Skeletal muscle tissue (tissue), 3 donors: ENCODE measurements at regions not wholly inside any gene's neighbourhood (a gene's known extent, or its start where the extent isn't known, plus 50 kb on each side); places are given as distances from the start of the nearest gene placed in this dataset.

ENCODE experiments used
- H3K27ac ChIP-seq: one replicate; pipeline ENCODE4 v1.7.0; 2013; ENCODE audit warnings: mild to moderate bottlenecking, low read depth, low read length, inconsistent platforms
- H3K27me3 ChIP-seq, 3 donors: one replicate each; pipeline ENCODE4 v1.7.0; 2013; ENCODE audit warnings: low read length in 3 of 3; ENCODE audit not compliant: control insufficient read depth in 3 of 3, insufficient read depth in 3 of 3
- H3K36me3 ChIP-seq, 3 donors: one replicate each; pipeline ENCODE4 v1.7.0; 2013; ENCODE audit warnings: low read length in 3 of 3; ENCODE audit not compliant: control insufficient read depth in 3 of 3, insufficient read depth in 3 of 3
- H3K4me1 ChIP-seq, 3 donors: one replicate each; pipeline ENCODE4 v1.7.0; 2013; ENCODE audit warnings: low read length in 3 of 3, mild to moderate bottlenecking in 3 of 3; ENCODE audit not compliant: control insufficient read depth in 3 of 3, insufficient read depth in 3 of 3
- H3K4me3 ChIP-seq, 3 donors: one replicate each; pipeline ENCODE4 v1.7.0; 2013; ENCODE audit warnings: low read length in 3 of 3
- H3K9ac ChIP-seq, 3 donors: one replicate each; pipeline ENCODE4 v1.7.0; 2013; ENCODE audit warnings: low read length in 3 of 3, mild to moderate bottlenecking in 3 of 3, moderate library complexity in 2 of 3, low read depth in 1 of 3
- H3K9me3 ChIP-seq, 3 donors: one replicate each; pipeline ENCODE4 v1.7.0; 2013; ENCODE audit warnings: low read length in 3 of 3; ENCODE audit not compliant: control insufficient read depth in 3 of 3
- donor health status: Osteomylitis.

GRCh38 chr1:244237445-244237844, 186.4 kb downstream of the ZBTB18 start:
- Histone ChIP-seq H3K4me3 (no peak overlapping the region), H3K4me1 (peaks cover 6 to 15% (median 12%) of the 10 kb centered on the region in 3 donors), H3K9ac (no peak overlapping the region), H3K27ac (no peak overlapping the region), H3K36me3 (no peaks in the 10 kb centered on the region), H3K9me3 (no peaks in the 10 kb centered on the region), H3K27me3 (no peaks in the 10 kb centered on the region)

DNA sequence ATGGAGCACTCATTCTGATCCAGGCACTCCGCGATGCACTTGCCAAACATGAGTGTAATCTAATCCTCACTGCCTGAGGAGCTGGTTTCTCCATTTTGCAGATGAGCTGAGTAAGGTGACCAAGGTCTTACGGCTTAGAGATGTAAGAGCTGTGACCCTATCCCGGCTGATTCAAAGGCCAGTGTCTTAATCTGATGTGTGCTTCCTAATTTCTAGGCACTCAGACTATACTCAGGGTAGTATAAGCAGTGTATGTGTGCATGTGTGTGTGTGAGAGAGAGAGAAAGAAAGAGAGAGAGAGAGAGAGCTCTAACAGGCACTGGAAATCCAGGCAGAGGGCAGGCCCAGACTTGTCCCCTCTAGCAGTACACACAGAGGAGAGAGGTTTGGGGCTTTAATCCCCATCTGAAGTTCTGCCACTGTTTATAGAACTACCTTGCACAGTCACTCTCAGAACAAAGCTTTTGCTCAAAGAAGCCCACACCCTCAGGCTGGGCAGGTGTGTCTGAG, 188.2 kb downstream of the ZBTB18 start:
- no peak overlapping the region for H3K27ac ChIP-seq

GRCh38 chr1:244241438-244241837, 190.4 kb downstream of the ZBTB18 start:
- no peaks in the 10 kb centered on the region for H3K4me1 ChIP-seq
- no peaks in the 10 kb centered on the region for H3K9me3 ChIP-seq
- H3K36me3 ChIP-seq = no peaks in the 10 kb centered on the region
- H3K27ac ChIP-seq = no peak overlapping the region
- no peaks in the 10 kb centered on the region for H3K27me3 ChIP-seq
- no peak overlapping the region for H3K4me3 ChIP-seq
- no peak overlapping the region for H3K9ac ChIP-seq

More for the DNA sequence above, 188.2 kb downstream of the ZBTB18 start:
- no peaks in the 10 kb centered on the region for H3K36me3 ChIP-seq
- H3K27me3 ChIP-seq = no peaks in the 10 kb centered on the region
- no peak overlapping the region for H3K9ac ChIP-seq
- peaks cover 6% of the 10 kb centered on the region in 3 donors for H3K4me1 ChIP-seq
- no peaks in the 10 kb centered on the region for H3K9me3 ChIP-seq
- no peak overlapping the region for H3K4me3 ChIP-seq

- Histone ChIP-seq H3K9ac (no peak overlapping the region), H3K36me3 (no peaks in the 10 kb centered on the region), H3K4me1 (no peaks in the 10 kb centered on the region), H3K27ac (no peak overlapping the region), H3K4me3 (no peak overlapping the region), H3K9me3 (no peaks in the 10 kb centered on the region), H3K27me3 (no peaks in the 10 kb centered on the region)
Measured at GRCh38 chr1:244242446-244242845, 191.4 kb downstream of the ZBTB18 start.

DNA sequence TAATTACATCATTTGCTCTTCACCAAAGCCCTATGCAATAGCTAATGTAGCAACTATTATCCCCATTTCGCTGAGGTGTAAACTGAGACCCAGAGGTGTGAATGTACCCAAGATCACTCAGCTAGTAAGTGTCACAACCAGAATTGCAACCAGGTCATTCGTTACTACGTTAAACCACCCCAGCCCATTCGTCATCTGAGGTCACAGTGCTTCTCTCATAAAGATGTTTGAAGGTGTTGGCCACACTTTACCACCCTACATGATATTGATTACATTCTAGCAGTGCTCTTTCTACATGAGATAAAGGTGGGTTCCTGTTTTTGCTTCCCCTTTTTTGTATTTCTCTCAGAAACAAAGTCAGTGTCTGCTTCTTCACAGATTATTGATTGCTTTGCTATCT, 195.3 kb downstream of the ZBTB18 start:
- no peaks in the 10 kb centered on the region for H3K27me3 ChIP-seq
- no peaks in the 10 kb centered on the region for H3K36me3 ChIP-seq
- no peaks in the 10 kb centered on the region for H3K9me3 ChIP-seq
- no peak overlapping the region for H3K4me3 ChIP-seq
- H3K27ac ChIP-seq = no peak overlapping the region
- H3K9ac ChIP-seq = no peak overlapping the region
- no peaks in the 10 kb centered on the region for H3K4me1 ChIP-seq

GRCh38 chr1:244248426-244248825, 197.3 kb downstream of the ZBTB18 start:
- H3K4me3 ChIP-seq = no peak overlapping the region
- H3K36me3 ChIP-seq = no peaks in the 10 kb centered on the region
- H3K9me3 ChIP-seq = no peaks in the 10 kb centered on the region
- no peak overlapping the region for H3K9ac ChIP-seq
- H3K4me1 ChIP-seq = no peaks in the 10 kb centered on the region
- no peak overlapping the region for H3K27ac ChIP-seq
- no peaks in the 10 kb centered on the region for H3K27me3 ChIP-seq

DNA sequence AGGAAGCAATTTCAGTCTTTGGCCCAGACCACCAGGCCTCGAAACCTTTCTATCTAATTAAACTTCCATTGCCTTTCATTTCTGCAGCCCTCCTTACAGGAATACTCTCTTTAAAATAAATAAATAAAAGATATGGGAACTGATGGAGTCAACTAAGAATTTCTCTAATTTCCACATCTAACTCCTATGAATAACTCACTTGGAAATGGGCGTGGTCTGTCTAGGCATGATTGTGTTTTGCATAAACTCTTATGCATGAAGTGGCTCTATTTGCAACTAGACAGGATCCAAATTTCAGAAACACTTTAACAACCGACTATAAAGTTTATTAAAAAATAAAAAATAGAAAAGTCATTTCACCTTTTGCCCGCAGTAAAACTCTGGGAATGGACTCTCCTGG, 199.5 kb downstream of the ADSS2 start:
- Histone ChIP-seq H3K4me3 (no peak overlapping the region), H3K36me3 (no peaks in the 10 kb centered on the region), H3K27me3 (no peaks in the 10 kb centered on the region), H3K4me1 (no peaks in the 10 kb centered on the region), H3K27ac (no peak overlapping the region), H3K9me3 (peaks cover 0 to 2% (median 0%) of the 10 kb centered on the region in 3 donors), H3K9ac (no peak overlapping the region)

DNA sequence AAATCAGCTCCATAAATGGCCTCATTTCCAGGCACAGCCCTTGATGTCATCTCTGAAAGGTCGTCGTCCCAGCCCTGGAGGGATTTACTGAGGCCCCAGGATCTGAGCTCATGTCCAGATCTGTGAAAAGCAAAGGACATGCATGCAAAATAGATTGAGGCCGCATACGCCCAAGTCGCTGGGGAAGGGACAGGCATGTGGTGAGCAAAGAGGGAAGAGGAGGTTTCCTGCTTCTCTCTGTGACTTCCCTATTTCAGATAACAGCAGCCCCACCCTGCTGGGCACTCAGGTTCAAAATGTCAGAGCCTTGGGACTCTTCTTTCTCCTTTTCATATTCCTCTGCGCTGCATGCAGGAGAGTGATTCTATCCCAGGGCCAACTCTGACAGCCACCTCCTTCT, 197.2 kb downstream of the ADSS2 start:
- H3K4me3 ChIP-seq = no peak overlapping the region

GRCh38 chr1:244255426-244255965, 196.2 kb downstream of the ADSS2 start:
- Histone ChIP-seq H3K4me1 (no peaks in the 10 kb centered on the region), H3K9me3 (peaks cover 0 to 2% (median 0%) of the 10 kb centered on the region in 3 donors), H3K4me3 (no peak overlapping the region), H3K27me3 (no peaks in the 10 kb centered on the region), H3K27ac (no peak overlapping the region), H3K9ac (no peak overlapping the region), H3K36me3 (no peaks in the 10 kb centered on the region)

More for the DNA sequence above, 197.2 kb downstream of the ADSS2 start:
- Histone ChIP-seq H3K36me3 (no peaks in the 10 kb centered on the region), H3K4me1 (no peaks in the 10 kb centered on the region), H3K27ac (no peak overlapping the region), H3K9ac (no peak overlapping the region), H3K27me3 (no peaks in the 10 kb centered on the region), H3K9me3 (peaks cover 0 to 2% (median 0%) of the 10 kb centered on the region in 3 donors)

GRCh38 chr1:244256086-244256676, 195.5 kb downstream of the ADSS2 start:
- H3K27me3 ChIP-seq = no peaks in the 10 kb centered on the region
- H3K36me3 ChIP-seq = no peaks in the 10 kb centered on the region
- H3K27ac ChIP-seq = no peak overlapping the region
- H3K4me1 ChIP-seq = no peaks in the 10 kb centered on the region
- H3K9me3 ChIP-seq = peaks cover 0 to 2% (median 0%) of the 10 kb centered on the region in 3 donors
- H3K4me3 ChIP-seq = no peak overlapping the region
- H3K9ac ChIP-seq = no peak overlapping the region
